Muscle layer of colon (tissue), 2 donors: ENCODE measurements at regions not wholly inside any gene's neighbourhood (a gene's known extent, or its start where the extent isn't known, plus 50 kb on each side); places are given as distances from the start of the nearest gene placed in this dataset.

Experiments used
- H3K27ac ChIP-seq: one replicate; pipeline ENCODE4 v1.7.0; 2013; ENCODE audit warnings: low read depth, mild to moderate bottlenecking, low read length, moderate library complexity
- H3K27me3 ChIP-seq, 2 donors: one replicate each; pipeline ENCODE4 v1.7.0; 2013; ENCODE audit warnings: low read length in 2 of 2, mild to moderate bottlenecking in 2 of 2; ENCODE audit not compliant: insufficient read depth in 2 of 2, control insufficient read depth in 1 of 2
- H3K36me3 ChIP-seq: one replicate; pipeline ENCODE4 v1.7.0; 2013; ENCODE audit warnings: mild to moderate bottlenecking, low read length; ENCODE audit not compliant: insufficient read depth
- H3K4me1 ChIP-seq: one replicate; pipeline ENCODE4 v1.7.0; 2013; ENCODE audit warnings: mild to moderate bottlenecking, low read length; ENCODE audit not compliant: insufficient read depth
- H3K4me3 ChIP-seq, 2 donors: one replicate each; pipeline ENCODE4 v1.7.0; 2013; ENCODE audit warnings: low read length in 2 of 2, low read depth in 1 of 2, mild to moderate bottlenecking in 1 of 2, moderate library complexity in 1 of 2
- H3K9ac ChIP-seq: one replicate; pipeline ENCODE4 v1.7.0; 2013; ENCODE audit warnings: low read length
- H3K9me3 ChIP-seq: one replicate; pipeline ENCODE4 v1.7.0; 2013; ENCODE audit warnings: mild to moderate bottlenecking, low read length
- donor health status: abdominal sarcoma.
- donor health status: Adenocarcinoma of cecum.

DNA sequence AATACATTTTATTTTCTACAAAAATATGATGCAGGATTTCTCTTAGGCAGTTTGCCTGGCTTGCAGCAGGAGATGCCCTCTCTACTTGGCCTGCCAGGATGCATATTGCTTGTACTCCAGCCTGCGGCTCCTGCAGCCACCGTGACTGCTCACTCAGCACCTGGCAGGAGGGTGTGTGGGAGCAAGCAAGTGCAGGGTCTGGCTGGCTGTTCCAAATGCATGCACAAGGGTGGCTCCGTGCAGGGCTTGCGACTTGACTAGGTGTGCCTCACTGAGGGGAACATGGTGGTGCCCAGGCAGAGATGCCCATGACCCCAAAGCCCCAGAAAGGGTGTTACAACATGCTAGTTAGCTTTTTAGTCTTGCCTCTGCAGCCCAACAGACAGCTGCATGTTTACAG, 1240.2 kb upstream of the ALCAM start:
- peaks cover 4% of the 10 kb centered on the region for H3K9me3 ChIP-seq
- H3K27me3 ChIP-seq, result no peaks in the 10 kb centered on the region
- no peak overlapping the region for H3K4me3 ChIP-seq
- H3K4me1 ChIP-seq, result no peaks in the 10 kb centered on the region
- no peaks in the 10 kb centered on the region for H3K36me3 ChIP-seq
- no peak overlapping the region for H3K9ac ChIP-seq
- no peak overlapping the region for H3K27ac ChIP-seq

- no peak overlapping the region for H3K4me3 ChIP-seq
- no peak overlapping the region for H3K9ac ChIP-seq
- no peak overlapping the region for H3K27ac ChIP-seq
- no peaks in the 10 kb centered on the region for H3K4me1 ChIP-seq
- peaks cover 4% of the 10 kb centered on the region for H3K9me3 ChIP-seq
- no peaks in the 10 kb centered on the region for H3K27me3 ChIP-seq
- no peaks in the 10 kb centered on the region for H3K36me3 ChIP-seq
Measured at GRCh38 chr3:104126864-104127553, 1239.7 kb upstream of the ALCAM start.

GRCh38 chr3:104127830-104128229, 1238.9 kb upstream of the ALCAM start:
- H3K9me3 ChIP-seq, result peaks cover 4% of the 10 kb centered on the region
- H3K36me3 ChIP-seq, result no peaks in the 10 kb centered on the region
- H3K27me3 ChIP-seq, result no peaks in the 10 kb centered on the region
- no peak overlapping the region for H3K27ac ChIP-seq
- no peaks in the 10 kb centered on the region for H3K4me1 ChIP-seq
- no peak overlapping the region for H3K9ac ChIP-seq
- H3K4me3 ChIP-seq, result no peak overlapping the region

- peaks cover 4% of the 10 kb centered on the region for H3K9me3 ChIP-seq
- H3K27ac ChIP-seq, result no peak overlapping the region
- H3K27me3 ChIP-seq, result no peaks in the 10 kb centered on the region
- no peak overlapping the region for H3K4me3 ChIP-seq
- no peak overlapping the region for H3K9ac ChIP-seq
- no peaks in the 10 kb centered on the region for H3K36me3 ChIP-seq
- H3K4me1 ChIP-seq, result no peaks in the 10 kb centered on the region
Measured at GRCh38 chr3:104132566-104133403, 1233.9 kb upstream of the ALCAM start.

GRCh38 chr3:104133630-104134029, 1233.1 kb upstream of the ALCAM start:
- H3K27me3 ChIP-seq, result no peaks in the 10 kb centered on the region
- no peaks in the 10 kb centered on the region for H3K4me1 ChIP-seq
- no peak overlapping the region for H3K27ac ChIP-seq
- H3K9me3 ChIP-seq, result peaks cover 2% of the 10 kb centered on the region
- no peak overlapping the region for H3K9ac ChIP-seq
- H3K4me3 ChIP-seq, result no peak overlapping the region
- H3K36me3 ChIP-seq, result no peaks in the 10 kb centered on the region

DNA sequence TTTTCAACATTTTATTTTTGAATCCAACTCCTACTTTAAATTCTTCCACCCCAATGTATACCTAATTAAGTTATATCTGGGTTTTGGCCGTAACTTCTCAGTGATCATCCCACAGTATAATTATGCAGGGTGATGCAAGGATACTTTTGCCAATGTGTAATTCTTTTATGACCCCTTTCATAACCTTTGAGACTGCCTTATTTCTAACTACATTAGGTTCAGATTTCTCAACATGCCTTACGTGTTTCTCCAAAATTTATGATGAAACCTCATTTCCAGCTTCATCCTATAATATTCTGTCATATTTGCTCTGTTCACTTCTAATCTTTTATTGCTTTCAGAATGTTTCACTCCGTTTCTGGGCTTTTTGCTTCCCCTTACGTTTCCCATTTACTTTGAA, 1229.6 kb upstream of the ALCAM start:
- Histone ChIP-seq H3K4me1 (no peaks in the 10 kb centered on the region), H3K27me3 (no peaks in the 10 kb centered on the region), H3K36me3 (no peaks in the 10 kb centered on the region), H3K9me3 (no peaks in the 10 kb centered on the region), H3K9ac (no peak overlapping the region), H3K27ac (no peak overlapping the region), H3K4me3 (no peak overlapping the region)

- Histone ChIP-seq H3K27me3 (no peaks in the 10 kb centered on the region), H3K9me3 (no peaks in the 10 kb centered on the region), H3K27ac (no peak overlapping the region), H3K4me3 (no peak overlapping the region), H3K36me3 (no peaks in the 10 kb centered on the region), H3K4me1 (no peaks in the 10 kb centered on the region), H3K9ac (no peak overlapping the region)
Measured at GRCh38 chr3:104145164-104145563, 1221.5 kb upstream of the ALCAM start.

DNA sequence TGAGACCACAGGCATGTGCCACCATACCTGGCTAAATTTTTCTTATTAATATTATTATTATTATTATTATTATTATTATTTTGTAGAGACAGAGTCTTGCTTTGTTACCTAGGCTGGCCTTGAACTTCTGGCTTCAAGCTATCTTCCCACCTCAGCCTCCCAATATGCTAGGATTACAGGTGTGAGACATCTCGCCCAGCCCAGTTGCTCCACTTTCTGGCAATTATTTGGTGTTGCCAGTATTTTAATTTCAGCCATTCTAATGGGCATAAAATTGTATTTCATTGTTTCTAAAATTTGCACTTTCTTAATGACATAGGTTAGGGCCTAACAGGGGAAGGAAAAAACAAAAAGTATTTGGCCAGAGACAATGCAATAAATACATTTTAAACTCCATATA, 1217.6 kb upstream of the ALCAM start:
- Histone ChIP-seq H3K27me3 (no peaks in the 10 kb centered on the region), H3K9ac (no peak overlapping the region), H3K27ac (no peak overlapping the region), H3K4me1 (no peaks in the 10 kb centered on the region), H3K9me3 (no peaks in the 10 kb centered on the region), H3K4me3 (no peak overlapping the region), H3K36me3 (no peaks in the 10 kb centered on the region)

DNA sequence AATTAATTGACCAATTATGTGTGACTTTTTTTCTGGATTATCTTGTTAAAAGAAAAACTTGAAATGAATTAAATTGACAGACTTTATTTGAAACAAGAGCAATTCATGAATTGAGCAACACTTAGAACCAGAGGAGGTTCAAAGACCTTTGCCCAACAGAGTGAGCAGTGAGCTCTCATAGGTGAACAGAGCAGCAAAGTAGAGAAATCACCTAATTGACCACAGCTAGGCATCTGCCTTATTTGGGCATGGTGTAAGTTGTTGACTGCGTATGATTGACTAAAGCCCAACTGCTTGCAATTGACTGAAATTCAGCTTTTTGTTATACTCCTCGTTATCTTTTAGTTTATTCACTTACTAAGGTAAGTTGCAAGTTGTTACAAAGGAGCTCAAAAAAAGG, 1216.0 kb upstream of the ALCAM start:
- H3K4me1 ChIP-seq, result no peaks in the 10 kb centered on the region
- no peak overlapping the region for H3K4me3 ChIP-seq
- H3K36me3 ChIP-seq, result no peaks in the 10 kb centered on the region
- H3K27me3 ChIP-seq, result no peaks in the 10 kb centered on the region
- H3K9me3 ChIP-seq, result no peaks in the 10 kb centered on the region
- no peak overlapping the region for H3K27ac ChIP-seq
- H3K9ac ChIP-seq, result no peak overlapping the region

GRCh38 chr3:104154896-104155295, 1211.8 kb upstream of the ALCAM start:
- Histone ChIP-seq H3K9me3 (no peaks in the 10 kb centered on the region), H3K4me1 (no peaks in the 10 kb centered on the region)

DNA sequence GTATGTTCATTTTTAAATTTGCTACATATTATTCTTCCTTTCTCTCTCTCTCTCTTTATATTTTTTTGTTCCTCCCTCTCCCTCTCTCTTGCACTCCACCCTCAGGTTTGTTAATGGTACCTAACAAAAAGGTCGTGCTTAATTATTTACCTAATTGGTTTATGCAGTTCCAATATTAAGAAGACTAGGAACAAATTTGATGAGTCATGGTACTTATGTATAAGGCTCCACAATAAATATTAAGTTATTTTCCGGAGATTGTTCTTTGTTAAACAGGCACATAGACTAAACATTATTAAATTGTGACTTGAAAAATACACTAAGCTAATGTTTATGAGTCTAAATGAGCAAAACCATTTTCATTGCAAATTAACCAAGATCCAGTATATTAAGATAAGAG, 1200.8 kb upstream of the ALCAM start:
- H3K27ac ChIP-seq, result no peak overlapping the region
- H3K36me3 ChIP-seq, result no peaks in the 10 kb centered on the region
- H3K27me3 ChIP-seq, result no peaks in the 10 kb centered on the region
- no peak overlapping the region for H3K9ac ChIP-seq
- H3K9me3 ChIP-seq, result no peaks in the 10 kb centered on the region
- no peak overlapping the region for H3K4me3 ChIP-seq
- H3K4me1 ChIP-seq, result no peaks in the 10 kb centered on the region

More at GRCh38 chr3:104154896-104155295, 1211.8 kb upstream of the ALCAM start:
- Histone ChIP-seq H3K36me3 (no peaks in the 10 kb centered on the region), H3K9ac (no peak overlapping the region), H3K4me3 (no peak overlapping the region), H3K27ac (no peak overlapping the region), H3K27me3 (no peaks in the 10 kb centered on the region)

DNA sequence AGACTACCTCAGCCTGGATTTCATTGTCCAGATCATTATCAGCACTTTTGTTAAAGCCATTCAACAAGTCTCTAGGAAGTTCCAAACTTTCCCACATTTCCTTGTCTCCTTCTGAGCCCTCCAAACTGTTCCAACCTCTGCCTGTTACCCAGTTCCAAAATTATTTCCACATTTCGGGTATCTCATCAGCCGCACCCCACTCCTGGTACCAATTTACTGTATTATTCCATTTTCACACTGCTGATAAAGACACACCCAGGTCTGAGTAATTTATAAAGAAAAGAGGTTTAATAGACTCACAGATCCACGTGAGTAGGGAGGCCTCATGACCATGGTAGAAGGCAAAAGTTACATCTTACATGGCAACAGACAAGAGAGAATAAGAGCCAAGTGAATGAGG, 1198.3 kb upstream of the ALCAM start:
- Histone ChIP-seq H3K27ac (no peak overlapping the region), H3K4me3 (no peak overlapping the region), H3K4me1 (no peaks in the 10 kb centered on the region), H3K9ac (no peak overlapping the region), H3K9me3 (no peaks in the 10 kb centered on the region), H3K27me3 (no peaks in the 10 kb centered on the region), H3K36me3 (no peaks in the 10 kb centered on the region)
